Smooth muscle cell (in vitro differentiated cells): ENCODE measurements at regions not wholly inside any gene's neighbourhood (a gene's known extent, or its start where the extent isn't known, plus 50 kb on each side); places are given as distances from the start of the nearest gene placed in this dataset.

ENCODE experiments used
- DNase-seq: peaks from one replicate; lab custom pipeline; 2025; ENCODE audit not compliant: unreplicated experiment; lab: John Stamatoyannopoulos, UW
- H2AFZ ChIP-seq: fragments of 200-600 bp; sonication (generic); 2 replicates; pipeline ENCODE4 v1.6.0; 2016; ENCODE audit warnings: antibody characterized with exemption, low read depth, mild to moderate bottlenecking
- H3F3A ChIP-seq: fragments of 200-600 bp; sonication (generic); 2 replicates; pipeline ENCODE4 v1.6.0; 2017; ENCODE audit warnings: antibody characterized with exemption, low read depth
- H3K27ac ChIP-seq: fragments of 200-600 bp; sonication (generic); 2 replicates; pipeline ENCODE4 v1.5.1; 2016; ENCODE audit warnings: low read depth, mild to moderate bottlenecking
- H3K27me3 ChIP-seq: fragments of 200-600 bp; sonication (generic); 2 replicates; pipeline ENCODE4 v1.6.1; 2016; ENCODE audit warnings: low read depth, mild to moderate bottlenecking
- H3K36me3 ChIP-seq: fragments of 200-600 bp; sonication (generic); 2 replicates; pipeline ENCODE4 v1.5.1; 2016; ENCODE audit warnings: low read depth
- H3K4me1 ChIP-seq: fragments of 200-600 bp; sonication (generic); 2 replicates; pipeline ENCODE4 v1.5.1; 2016; ENCODE audit warnings: low read depth
- H3K4me2 ChIP-seq: fragments of 200-600 bp; sonication (generic); 2 replicates; pipeline ENCODE4 v1.6.0; 2016; ENCODE audit warnings: mild to moderate bottlenecking
- H3K4me3 ChIP-seq: fragments of 200-600 bp; sonication (generic); 2 replicates; pipeline ENCODE4 v1.5.1; 2016; ENCODE audit warnings: mild to moderate bottlenecking
- H3K79me2 ChIP-seq: fragments of 200-600 bp; sonication (generic); 2 replicates; pipeline ENCODE4 v1.6.0; 2016; ENCODE audit warnings: low read depth, mild to moderate bottlenecking
- H3K9ac ChIP-seq: fragments of 200-600 bp; sonication (generic); 2 replicates; pipeline ENCODE4 v1.6.0; 2016; ENCODE audit warnings: low read depth
- H3K9me3 ChIP-seq: fragments of 200-600 bp; sonication (generic); replicated peaks from 2 replicates; pipeline ENCODE4 v1.5.1; 2016; ENCODE audit warnings: low read depth
- H4K20me1 ChIP-seq: fragments of 200-600 bp; sonication (generic); 2 replicates; pipeline ENCODE4 v1.6.0; 2016; ENCODE audit warnings: low read depth
- WGBS: methylation state at CpG from one replicate; pipeline ENCODE4 v1.1.7; 2016; ENCODE audit warnings: low lambda C conversion rate; 5-methylcytosine and 5-hydroxymethylcytosine counted together
- TF ChIP-seq, protein P1 (sequence below): fragments of 200-600 bp; sonication (generic); IDR thresholded peaks from 2 replicates; pipeline ENCODE4 v1.5.1; 2017; ENCODE audit warnings: borderline replicate concordance, mild to moderate bottlenecking, antibody characterized with exemption; ENCODE audit not compliant: insufficient read depth, poor library complexity, severe bottlenecking

DNA sequence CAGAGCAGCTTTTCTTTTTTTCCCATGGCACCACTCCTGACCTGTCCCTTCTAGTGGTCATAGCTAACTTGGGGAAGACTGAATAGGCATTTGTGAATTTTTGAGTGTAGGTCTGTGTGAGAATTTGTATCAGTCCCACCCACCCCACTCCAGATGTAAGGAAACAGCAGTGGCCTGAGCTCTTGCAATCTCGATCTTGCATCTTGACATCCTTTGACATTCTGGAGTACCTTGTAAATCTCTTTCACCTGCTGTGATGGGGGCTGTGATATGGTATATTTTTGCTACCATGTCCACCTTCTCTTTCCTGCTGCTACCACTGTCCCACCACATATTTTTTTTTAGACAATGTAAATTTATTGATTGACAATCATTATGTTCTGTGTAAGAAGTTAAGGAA is 289.3 kb downstream of the MAP2K6 start:
- H3K79me2 ChIP-seq, result no peaks in the 10 kb centered on the region
- no peaks in the 10 kb centered on the region for H4K20me1 ChIP-seq
- no peaks in the 10 kb centered on the region for H3K27me3 ChIP-seq
- H3K9me3 ChIP-seq, result peaks cover 5% of the 10 kb centered on the region
- TF ChIP-seq, protein P1, sequence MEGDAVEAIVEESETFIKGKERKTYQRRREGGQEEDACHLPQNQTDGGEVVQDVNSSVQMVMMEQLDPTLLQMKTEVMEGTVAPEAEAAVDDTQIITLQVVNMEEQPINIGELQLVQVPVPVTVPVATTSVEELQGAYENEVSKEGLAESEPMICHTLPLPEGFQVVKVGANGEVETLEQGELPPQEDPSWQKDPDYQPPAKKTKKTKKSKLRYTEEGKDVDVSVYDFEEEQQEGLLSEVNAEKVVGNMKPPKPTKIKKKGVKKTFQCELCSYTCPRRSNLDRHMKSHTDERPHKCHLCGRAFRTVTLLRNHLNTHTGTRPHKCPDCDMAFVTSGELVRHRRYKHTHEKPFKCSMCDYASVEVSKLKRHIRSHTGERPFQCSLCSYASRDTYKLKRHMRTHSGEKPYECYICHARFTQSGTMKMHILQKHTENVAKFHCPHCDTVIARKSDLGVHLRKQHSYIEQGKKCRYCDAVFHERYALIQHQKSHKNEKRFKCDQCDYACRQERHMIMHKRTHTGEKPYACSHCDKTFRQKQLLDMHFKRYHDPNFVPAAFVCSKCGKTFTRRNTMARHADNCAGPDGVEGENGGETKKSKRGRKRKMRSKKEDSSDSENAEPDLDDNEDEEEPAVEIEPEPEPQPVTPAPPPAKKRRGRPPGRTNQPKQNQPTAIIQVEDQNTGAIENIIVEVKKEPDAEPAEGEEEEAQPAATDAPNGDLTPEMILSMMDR, result no peak
- DNase-seq, result no peak
- H3K4me1 ChIP-seq, result no peaks in the 10 kb centered on the region
- no peaks in the 10 kb centered on the region for H3F3A ChIP-seq
- H3K27ac ChIP-seq, result no peak overlapping the region
- H3K36me3 ChIP-seq, result no peaks in the 10 kb centered on the region
- WGBS, result 90% methylated on average over 1 of the region's 1 CpG
- no peak overlapping the region for H3K9ac ChIP-seq
- H2AFZ ChIP-seq, result no peak overlapping the region
- H3K4me3 ChIP-seq, result no peak overlapping the region
- H3K4me2 ChIP-seq, result no peak overlapping the region

DNA sequence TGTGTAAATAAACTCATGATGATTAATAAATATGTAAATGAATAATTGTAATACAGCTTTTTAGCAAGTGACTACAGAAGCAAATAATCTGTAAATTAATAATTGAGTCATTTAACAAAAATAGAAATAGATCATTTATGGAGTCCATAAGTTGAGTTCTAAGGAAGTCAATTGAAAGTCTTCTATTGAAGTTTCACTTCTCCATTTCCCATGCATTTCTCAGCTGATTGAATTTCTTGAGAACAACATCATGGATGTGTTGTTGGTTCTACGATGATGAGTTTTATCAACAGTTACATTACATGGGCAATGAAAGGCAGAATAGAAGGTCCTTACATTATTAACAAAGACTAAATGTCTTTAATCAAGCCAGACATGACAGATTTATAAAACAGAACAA is 290.4 kb downstream of the MAP2K6 start:
- H3K36me3 ChIP-seq, result no peaks in the 10 kb centered on the region
- H2AFZ ChIP-seq, result no peak overlapping the region
- no peak overlapping the region for H3K9ac ChIP-seq
- H3K79me2 ChIP-seq, result no peaks in the 10 kb centered on the region
- H3K27me3 ChIP-seq, result no peaks in the 10 kb centered on the region
- H3K4me3 ChIP-seq, result no peak overlapping the region
- no peak for DNase-seq
- TF ChIP-seq, protein P1, result no peak
- H3K4me1 ChIP-seq, result no peaks in the 10 kb centered on the region
- WGBS, result 74% methylated on average over 1 of the region's 1 CpG
- no peaks in the 10 kb centered on the region for H3F3A ChIP-seq
- no peak overlapping the region for H3K27ac ChIP-seq
- peaks cover 2% of the 10 kb centered on the region for H3K9me3 ChIP-seq
- H3K4me2 ChIP-seq, result no peak overlapping the region
- H4K20me1 ChIP-seq, result no peaks in the 10 kb centered on the region

DNA sequence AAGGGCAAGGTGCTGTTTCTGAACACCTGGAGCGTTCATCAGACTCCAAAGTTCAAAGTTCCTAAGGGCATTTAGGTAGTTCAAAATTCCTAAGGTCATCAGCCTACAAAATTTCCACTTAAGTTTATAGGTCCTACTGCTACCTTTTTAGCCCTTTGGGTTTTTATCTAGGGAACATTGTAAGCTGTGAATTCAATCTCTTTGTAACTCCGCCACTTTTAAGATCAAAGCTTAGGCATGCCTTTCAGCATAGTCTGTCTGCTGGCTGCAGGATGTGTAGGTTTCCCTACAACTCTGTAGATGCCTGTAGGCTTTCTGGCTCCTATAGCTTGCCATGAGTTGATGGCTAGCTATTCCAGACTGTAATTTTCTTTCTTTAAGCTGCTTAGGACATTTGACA is 291.6 kb downstream of the MAP2K6 start:
- H3K27me3 ChIP-seq, result no peaks in the 10 kb centered on the region
- DNase-seq, result no peak
- WGBS, result 68% methylated on average over 2 of the region's 2 CpGs
- no peak overlapping the region for H2AFZ ChIP-seq
- H3K4me1 ChIP-seq, result no peaks in the 10 kb centered on the region
- H3F3A ChIP-seq, result no peaks in the 10 kb centered on the region
- no peaks in the 10 kb centered on the region for H3K79me2 ChIP-seq
- no peak overlapping the region for H3K9ac ChIP-seq
- H3K4me3 ChIP-seq, result no peak overlapping the region
- H4K20me1 ChIP-seq, result no peaks in the 10 kb centered on the region
- no peak overlapping the region for H3K4me2 ChIP-seq
- no peaks in the 10 kb centered on the region for H3K36me3 ChIP-seq
- TF ChIP-seq, protein P1, result no peak
- no peak overlapping the region for H3K27ac ChIP-seq
- no peaks in the 10 kb centered on the region for H3K9me3 ChIP-seq

- H3K4me2 ChIP-seq, result no peak overlapping the region
- no peak overlapping the region for H3K9ac ChIP-seq
- H3K27me3 ChIP-seq, result no peaks in the 10 kb centered on the region
- H4K20me1 ChIP-seq, result no peaks in the 10 kb centered on the region
- H2AFZ ChIP-seq, result no peak overlapping the region
- no peaks in the 10 kb centered on the region for H3F3A ChIP-seq
- WGBS, result 64% methylated on average over 6 of the region's 6 CpGs
- no peak for DNase-seq
- TF ChIP-seq, protein P1, result no peak
- H3K4me3 ChIP-seq, result no peak overlapping the region
- no peaks in the 10 kb centered on the region for H3K4me1 ChIP-seq
- no peak overlapping the region for H3K27ac ChIP-seq
- H3K36me3 ChIP-seq, result no peaks in the 10 kb centered on the region
- no peaks in the 10 kb centered on the region for H3K79me2 ChIP-seq
- H3K9me3 ChIP-seq, result no peaks in the 10 kb centered on the region
Measured at GRCh38 chr17:69709441-69709840, 294.9 kb downstream of the MAP2K6 start.
